ENCODE measurements at regions not wholly inside any gene's neighbourhood (a gene's known extent, or its start where the extent isn't known, plus 50 kb on each side); places are given as distances from the start of the nearest gene placed in this dataset.
"Not testable (repeated sequence)": the region's sequence is repeated elsewhere in the genome, so short reads cannot be mapped to it uniquely, and the experiment has no call there.

DNA sequence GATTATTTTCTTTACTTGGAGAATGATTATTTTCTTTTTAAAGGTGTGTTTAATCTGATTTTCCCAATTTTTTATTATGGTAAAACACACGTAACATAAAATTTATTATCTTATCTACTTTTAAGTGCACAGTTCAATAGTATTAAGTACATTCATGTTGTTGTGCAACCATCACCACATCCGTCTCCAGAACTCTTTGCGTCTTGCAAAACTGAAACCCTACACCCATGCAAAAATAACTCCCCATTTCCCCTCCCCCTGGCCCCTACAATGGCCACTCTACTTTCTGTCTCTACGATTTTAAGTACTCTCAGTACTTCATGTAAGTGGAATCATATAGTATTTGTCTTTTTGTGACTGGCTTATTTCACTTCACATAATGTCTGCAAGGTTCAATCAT is 230.7 kb downstream of the SATB1 start:
- intact Hi-C loops (cut with micrococcal nuclease) = no loop called here

DNA sequence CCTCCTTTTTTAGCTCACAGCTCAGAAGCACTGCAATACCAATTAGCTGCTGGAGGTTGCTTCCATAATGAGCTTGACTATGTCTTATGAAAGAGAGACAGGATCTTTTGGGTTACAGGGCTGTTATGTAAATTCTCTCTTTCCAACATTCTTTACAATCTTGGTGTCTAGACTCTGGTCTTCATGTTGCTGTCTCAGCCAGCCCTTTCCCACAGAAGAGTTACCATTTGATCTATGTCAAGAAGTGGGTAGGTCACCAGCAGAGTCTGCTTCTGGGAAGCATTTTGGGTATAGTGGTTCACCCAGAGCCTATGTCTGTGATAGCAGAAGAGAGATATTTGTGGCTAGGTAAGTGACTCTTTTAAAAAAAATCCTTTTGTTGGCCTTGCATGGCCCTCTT is 234.5 kb downstream of the SATB1 start:
- intact Hi-C loops (cut with micrococcal nuclease) = no loop called here

DNA sequence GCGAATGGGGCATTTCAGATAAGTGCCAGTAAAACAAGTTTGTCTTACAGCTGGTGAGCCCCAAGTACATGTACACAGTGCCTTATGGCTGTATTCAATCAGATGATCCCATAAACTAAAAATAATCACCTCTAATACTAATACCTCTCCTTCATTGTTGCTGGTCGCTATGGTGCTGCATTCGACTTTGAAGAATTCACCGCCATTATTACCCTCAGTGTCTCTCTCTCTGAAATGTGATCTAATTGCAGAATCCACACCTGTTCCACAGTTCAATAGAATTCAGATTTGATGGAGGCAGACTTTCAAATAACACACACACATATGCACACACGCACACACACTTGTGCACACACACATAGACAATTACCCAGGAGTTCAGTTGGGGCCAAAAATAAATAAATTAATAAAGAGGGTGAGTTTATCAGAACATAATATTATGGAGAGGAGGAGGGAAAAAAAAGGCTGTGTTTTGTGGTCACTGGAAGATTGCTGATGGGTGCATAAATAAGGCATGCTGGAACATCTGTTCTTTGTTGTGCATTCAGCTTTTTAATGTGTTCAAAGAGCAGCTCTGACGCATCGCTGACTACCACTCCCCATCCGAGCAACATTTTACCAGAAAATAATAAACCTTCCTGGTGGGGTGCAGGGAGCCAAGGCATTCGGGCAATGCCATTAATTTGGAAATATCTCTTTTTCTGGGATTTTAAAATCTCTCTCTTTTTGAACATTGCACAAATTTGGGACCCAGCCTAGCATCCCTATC is 235.7 kb downstream of the SATB1 start:
- intact Hi-C loops (cut with micrococcal nuclease) = no loop called here

DNA sequence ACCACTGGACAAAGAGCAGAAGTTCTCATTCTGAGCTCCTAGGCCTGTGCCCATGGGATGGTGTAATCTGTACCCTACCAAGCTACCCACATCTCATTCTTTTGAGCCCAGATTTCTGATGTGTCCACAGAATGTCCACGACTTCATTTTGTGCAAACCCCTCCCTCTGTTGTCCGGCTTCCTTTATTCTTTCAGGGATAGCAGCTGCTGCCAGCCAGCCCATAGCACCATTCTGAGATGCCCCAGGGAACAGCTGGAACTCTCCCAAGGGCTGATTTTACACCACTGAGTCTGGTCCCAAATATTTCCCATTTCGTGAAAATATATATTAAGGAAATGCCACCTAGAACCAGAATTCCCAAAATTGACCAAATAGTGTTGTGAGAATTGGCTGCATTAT is 236.6 kb downstream of the SATB1 start:
- intact Hi-C loops (cut with micrococcal nuclease) = no loop called here

DNA sequence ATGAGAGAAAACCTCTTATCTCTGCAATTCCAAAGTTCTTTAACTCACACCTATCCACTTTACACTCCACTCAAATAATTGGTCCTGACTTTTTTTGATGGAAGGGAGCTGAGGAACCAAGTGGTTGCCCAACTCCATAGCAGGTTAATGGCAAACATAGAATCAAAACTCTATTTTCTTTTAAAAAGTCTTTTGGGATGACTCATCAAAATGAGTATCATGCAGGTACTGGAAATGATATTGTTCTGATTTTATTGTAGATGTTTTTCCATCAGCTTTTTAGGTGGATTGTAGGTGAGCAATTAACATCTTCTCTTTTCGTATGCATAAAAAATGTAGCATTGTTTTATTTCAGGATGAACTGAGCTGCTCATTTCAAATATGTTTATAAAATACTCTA is 239.5 kb downstream of the SATB1 start:
- intact Hi-C loops (cut with micrococcal nuclease) = no loop called here

DNA sequence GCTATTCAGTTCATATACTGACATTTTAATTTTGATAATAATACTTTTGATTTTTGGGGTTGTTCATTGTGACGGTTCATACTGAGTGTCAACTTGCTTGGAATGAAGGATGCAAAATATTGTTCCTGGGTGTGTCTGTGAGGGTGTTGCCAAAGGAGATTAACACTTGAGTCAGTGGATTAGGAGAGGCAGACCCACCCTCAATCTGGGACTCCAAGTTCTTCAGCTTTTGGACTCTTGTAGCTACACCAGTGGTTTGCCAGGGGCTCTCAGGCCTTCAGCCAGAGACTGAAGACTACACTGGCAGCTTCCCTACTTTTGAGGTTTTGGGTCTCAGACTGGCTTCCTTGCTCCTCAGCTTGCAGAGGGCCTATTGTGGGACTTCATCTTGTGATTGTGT is 242.2 kb downstream of the SATB1 start:
- intact Hi-C loops (cut with micrococcal nuclease) = not testable (repeated sequence)

DNA sequence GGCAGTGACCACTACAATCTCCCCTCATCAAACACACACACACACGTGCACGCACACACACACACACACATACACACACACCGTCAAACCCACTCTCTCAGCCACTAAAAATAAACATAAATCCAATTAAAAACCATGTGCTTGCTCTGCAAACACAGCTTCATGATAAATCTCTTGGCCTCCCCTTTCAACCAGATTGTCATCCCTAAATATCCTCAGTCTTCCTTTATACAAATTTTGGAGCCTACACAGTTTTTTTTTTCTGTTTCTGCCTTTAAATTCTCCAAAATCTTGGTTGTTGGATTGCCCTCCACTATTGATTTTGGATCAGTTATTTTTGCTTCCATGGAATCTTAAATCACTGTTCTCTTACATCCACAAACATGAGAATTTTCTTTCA is 245.6 kb downstream of the SATB1 start:
- intact Hi-C loops (cut with micrococcal nuclease) = no loop called here

DNA sequence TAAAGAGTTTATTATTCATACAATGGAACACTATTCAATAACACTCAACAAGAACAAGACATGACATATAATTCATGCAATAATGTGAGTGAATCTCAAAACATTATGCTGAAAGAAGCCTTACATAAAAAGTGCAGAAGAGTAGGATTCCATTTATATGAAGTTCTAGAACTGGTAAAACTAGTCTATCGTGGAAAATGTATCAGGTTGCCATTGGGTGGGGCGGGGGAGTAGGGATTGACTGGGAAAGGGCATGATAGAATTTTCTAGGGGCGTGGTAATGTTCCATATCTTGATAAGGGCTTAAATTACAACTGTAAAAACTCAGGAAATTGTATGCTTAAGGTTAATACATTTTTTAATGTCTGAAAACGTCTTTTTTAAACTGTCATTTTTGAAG is 247.9 kb downstream of the SATB1 start:
- intact Hi-C loops (cut with micrococcal nuclease) = no loop called here

DNA sequence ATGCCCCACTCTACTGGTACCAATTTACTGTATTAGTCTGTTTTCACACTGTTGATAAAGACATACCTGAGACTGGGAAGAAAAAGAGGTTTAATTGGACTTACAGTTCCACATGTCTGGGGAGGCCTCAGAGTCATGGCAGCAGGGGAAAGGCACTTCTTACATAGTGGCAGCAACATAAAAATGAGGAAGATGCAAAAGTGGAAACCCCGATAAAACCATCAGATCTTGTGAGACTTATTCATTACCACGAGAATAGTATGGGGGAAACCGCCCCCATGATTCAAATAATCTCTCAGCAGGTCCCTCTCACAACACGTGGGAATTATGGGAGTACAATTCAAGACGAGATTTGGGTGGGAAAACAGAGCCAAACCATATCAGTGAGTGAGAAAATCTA is 251.2 kb downstream of the SATB1 start:
- intact Hi-C loops (cut with micrococcal nuclease) = not testable (repeated sequence)

DNA sequence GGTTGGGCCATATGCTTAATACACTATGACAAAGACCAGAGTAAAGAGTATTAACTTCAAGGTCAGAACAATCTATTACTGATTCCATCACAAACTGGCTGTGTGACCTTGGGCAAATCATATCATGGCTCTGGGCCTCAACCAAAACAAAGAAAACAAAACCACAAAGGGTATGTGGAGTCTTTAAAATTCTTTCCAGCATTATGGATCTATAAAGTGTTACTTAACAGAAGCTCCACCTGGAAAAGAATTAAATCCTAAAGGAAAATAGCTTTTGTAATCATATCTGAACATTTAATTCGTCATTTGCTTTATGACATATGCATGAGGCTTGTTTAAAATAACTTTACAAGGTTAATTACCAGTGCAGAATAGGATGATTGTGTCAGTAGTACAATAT is 265.5 kb downstream of the SATB1 start:
- intact Hi-C loops (cut with micrococcal nuclease) = no loop called here

DNA sequence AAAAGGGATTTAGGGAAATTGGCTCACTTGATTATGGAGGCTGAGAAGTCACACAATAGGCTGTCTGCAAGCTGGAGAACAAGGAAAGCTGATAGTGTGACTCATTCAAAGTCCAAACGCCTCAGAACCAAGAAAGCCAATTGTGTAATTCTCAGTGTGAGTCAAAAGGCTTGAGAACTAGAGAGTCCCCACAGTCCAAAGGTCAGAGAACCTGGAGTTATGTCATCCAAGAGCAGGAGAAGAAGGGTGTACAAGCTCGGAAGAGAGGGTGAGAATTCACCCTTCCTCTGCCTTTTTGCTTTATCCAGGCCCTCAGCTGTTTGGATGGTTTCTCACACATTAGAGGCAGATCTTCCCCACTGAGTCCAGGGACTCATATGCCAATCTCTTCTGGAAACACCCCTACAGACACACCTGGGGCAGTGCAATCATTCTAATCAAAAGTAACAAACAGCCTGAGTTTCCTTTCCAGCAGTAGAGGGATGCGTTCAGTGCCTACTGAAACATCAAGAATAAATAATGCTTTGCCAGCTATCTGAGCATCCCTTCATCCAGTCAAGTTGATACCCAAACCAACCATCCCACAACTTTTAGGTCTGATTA is 271.5 kb downstream of the SATB1 start:
- intact Hi-C loops (cut with micrococcal nuclease) = no loop called here

DNA sequence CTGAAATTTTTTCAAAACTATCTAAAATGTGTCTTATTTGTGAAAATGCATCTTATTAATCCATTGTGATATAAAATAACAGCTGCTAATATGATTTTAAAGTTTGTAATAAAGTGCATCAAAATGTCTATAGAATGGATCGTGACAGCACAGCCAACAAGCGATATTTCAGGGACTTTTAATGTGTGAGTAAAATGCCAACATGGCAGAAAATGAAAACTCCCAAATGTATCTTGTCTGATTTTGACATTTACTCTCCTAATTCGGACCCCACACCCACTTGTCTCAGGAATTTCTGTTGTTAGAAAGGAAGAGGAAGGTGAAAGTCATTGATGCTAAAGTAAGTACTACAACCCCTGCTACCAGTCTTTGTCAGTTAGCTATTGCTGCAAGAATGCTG is 273.9 kb downstream of the SATB1 start:
- intact Hi-C loops (cut with micrococcal nuclease) = no loop called here

DNA sequence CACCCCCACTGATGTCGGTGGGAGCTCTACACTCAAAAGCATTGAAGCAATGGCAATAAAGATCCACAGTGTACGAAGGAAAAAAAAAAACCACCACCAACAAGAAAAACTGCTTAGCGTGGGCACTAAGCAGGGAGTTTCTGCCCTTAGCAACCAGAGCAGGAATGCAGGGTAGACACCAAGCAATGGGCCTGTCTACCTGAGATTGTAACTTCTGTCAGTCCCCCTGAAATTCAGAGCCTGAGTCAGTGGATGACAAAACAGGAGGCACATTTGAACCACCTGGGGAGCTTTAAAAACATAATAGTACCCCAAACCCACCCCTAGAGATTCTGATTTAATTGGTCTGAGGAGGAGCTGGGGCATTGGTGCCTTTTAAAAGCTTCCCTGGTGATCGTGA is 275.2 kb downstream of the SATB1 start:
- intact Hi-C loops (cut with micrococcal nuclease) = no loop called here

DNA sequence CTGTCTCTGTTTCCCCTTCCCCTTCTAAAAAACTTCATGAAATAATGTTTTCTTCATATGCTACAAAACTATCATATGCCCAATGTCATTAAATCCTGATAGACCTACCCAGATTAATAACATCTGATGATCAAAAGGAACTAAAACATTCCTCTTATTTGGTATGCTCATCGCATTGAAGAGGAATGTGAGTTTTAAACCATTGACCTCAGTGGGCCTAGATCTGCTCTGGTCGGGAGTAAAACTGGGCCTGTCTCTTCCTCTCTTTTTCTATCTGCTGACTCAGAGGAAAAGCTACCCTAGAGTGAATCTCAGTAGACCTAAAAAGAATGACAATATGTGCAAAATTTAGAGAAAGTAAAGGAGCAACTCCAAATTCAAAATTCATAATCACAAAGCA is 275.8 kb downstream of the SATB1 start:
- intact Hi-C loops (cut with micrococcal nuclease) = no loop called here

DNA sequence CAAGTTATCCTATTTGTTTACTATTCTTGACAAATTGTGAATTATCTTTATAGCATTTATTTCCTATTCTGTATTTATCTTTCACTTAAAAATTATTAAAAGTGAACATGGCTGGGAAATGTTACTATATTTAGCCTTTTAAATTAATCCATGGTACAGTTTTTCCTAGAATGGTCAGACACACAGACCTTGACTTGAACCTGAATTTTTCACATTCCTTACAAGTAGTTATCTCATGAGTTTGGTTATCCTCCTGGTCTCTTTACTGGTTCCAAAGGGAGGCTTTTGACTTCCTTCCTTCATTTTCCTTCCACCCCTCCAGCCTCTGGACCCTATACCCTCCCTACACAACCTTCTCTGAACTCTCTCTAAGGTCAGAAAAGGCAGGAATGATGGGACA is 280.6 kb downstream of the SATB1 start:
- intact Hi-C loops (cut with micrococcal nuclease) = no loop called here

DNA sequence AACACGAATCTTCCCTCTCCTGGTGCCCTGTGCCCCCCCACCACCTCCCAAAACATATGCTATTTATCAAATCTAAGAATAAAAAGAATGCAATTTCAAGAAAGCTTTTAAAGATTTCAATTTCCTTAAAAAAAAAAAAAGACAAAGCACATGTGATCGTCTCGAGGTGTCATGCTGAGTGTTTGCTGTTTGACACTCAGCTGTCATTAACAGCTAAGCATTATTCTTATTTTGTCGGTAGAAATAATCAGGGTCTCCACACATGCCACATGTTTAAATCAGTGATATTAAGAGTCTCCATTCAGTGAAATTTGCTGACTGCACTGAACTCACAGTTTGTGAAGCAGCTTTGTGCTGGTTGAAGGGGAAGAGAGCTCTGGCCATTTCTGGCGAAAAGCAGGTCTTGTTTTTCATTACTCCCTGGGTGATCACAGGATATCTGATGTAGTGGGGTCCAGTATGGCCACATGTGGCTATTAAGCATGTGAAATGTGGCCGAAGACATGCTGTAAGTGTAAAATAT is 281.8 kb downstream of the SATB1 start:
- intact Hi-C loops (cut with micrococcal nuclease) = loop anchor here (2.0 kb wide), 1 partner anchor 75 kb away; no protein-coding TSS in a partner anchor

DNA sequence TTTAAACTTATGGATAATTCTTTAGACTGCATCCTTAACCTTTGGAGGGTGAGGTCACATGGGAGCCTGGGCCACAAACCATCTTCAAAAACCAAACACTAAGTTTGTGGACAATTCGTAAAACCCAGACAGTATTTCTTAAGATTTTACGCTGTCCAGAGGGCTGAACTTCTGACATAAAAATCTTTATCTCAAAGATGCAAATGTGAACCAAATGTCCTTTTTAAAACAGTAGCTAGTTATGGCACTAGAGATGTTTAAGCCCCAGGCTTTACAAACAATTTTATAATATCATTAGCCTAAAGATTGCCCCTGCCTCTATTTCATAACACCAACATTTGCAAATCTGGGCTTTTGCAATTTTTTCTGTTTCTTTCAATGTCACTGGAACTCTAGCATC is 287.2 kb downstream of the SATB1 start:
- intact Hi-C loops (cut with micrococcal nuclease) = no loop called here

DNA sequence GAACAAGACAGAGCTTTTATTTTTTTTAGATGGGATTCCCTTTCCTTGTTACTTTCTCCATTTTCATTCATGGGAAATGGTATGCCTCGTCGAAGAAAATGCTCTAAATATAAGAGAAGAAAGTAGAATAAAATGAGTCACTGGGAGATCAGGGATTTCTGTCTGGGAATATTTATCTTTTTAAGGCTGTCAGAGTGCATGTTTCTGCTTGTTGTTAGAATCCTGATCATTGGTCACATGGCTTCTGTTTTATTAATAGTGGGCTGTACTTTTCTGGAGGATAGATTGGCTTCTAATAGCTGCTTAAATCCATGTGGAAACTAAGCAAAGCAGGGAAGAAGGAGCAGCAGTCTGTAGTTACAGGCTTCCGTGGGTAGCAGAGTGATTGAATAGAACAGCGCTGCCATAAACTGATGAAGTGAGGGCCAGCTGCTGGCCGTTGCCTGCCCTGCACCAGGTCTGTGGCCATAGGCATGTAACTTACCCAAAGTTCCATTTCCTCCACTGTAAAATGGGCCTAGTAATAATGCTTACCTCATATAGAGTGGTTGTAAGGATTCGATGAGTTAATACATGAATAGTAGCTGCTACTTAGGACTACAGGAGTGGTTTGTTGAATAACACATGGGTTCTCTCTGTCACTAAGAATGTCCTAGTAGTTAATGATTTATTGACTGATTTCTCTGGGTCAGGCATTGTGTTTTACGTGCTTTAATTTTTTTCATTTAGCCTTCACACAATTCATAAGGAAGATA is 289.9 kb downstream of the SATB1 start:
- intact Hi-C loops (cut with micrococcal nuclease) = no loop called here

DNA sequence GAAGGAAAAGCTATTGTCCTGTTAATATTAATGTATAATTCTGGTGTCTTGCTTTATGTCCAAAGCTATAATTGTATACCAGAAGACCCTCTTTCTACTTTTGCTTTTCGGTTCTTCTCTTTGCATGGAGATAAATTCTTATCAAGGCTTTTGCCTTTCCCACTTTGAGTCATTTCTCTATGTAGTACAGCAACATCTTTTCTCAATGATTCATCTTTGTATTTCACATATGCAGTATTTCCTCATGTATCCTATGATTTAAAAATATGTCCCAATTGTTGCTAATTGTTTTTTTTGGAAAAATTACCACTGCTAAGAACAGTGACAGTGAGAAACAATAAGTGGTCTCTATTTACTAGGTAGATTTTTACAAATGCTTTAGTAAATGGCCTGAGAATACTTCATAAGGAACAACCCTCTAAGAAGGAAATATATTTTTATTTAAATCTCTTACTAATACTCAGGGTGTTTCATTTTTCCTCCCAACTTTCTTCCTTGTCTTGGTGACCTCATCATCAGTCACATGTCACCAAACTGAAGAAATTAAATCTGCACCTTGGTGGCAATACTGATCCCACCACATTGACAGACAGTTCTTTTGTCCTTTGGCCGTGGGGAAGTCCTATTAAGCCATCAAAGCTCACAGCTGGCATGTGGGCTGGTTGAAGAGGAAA is 290.6 kb downstream of the SATB1 start:
- intact Hi-C loops (cut with micrococcal nuclease) = no loop called here

DNA sequence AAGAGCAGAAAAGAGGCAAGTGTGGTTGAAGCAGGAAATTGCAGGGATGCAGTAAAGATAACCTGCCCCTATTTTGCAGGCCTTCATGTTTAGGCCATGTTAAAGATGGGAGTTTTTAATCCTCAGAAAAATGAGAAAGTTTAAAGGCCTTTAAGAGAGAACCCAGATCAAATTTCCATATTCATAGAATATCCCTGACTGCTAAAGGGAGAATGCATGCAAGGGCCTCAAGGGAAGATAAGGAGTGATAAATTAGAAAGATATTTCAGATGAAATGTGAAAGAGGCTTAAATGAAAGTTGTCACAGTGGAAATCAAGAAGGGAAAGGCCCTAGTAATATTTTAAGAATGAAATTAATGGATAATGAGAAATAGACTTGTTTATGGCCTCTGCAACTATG is 292.1 kb downstream of the SATB1 start:
- intact Hi-C loops (cut with micrococcal nuclease) = no loop called here

DNA sequence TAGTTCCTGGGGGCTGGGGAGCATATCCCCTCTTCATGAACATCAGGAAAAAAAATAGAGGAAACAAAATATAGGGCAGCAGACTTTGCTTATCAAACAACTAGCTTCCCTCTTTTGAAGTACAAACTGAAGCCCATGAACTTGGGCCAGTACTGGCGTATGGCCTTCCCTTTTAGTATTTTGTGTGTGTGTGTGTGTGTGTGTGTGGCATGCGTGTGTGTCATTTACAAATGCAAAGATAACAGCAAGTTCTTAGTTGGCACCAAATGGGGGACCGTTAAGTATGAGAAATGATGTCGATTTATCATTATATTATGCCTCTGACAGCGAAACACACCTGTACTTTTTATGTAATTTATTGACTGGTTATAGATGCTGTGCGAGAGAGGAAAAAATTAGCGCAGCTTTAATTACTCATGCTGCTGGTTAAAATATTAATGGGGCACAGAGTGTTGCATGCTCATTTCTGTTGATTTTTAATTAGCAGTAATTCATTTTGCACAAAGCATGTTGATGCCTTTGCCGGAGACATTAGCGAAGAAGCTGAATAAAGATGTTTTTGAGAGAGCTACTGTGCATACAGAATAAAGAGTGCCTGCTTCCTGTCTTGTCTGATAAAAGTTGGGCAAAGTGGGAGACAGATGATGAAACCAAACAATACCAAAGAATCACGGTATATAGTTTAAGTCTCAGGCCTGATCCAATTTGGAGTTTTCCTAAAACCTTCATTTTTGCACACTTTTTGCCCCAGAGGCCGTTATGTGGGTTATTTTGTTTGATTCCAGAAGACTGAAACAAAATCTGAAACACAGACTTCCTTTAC is 297.1 kb downstream of the SATB1 start:
- intact Hi-C loops (cut with micrococcal nuclease) = no loop called here
